GM21526 (cell line): ENCODE measurements at regions not wholly inside any gene's neighbourhood (a gene's known extent, or its start where the extent isn't known, plus 50 kb on each side); places are given as distances from the start of the nearest gene placed in this dataset.

ENCODE experiments used
- ATAC-seq: cut with Tn5 transposase; IDR thresholded peaks from one replicate; pipeline ENCODE4 v1.9.1; 2021; ENCODE audit warnings: moderate library complexity; ENCODE audit not compliant: unreplicated experiment, low FRiP score

DNA sequence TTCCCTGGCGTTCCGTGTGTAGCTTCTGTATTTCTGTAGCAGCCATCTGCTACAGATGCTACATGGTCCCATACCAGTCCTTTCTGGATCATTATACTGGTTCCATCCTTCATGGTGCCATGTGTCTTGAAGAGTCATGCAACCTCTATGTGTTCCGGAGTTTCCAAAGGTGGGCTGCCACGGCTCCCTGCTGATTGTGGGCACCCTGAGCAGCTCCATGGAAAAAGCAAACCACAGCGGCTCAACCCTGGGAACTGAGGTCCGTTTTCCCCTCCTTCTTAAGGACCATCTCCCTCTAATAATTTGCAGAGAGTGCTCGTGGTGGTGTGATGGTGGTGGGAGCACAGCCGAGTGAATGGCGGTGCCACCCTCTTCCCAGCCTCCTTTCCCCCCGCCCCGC, 600.4 kb downstream of the CCDC171 start:
- no peak for ATAC-seq

DNA sequence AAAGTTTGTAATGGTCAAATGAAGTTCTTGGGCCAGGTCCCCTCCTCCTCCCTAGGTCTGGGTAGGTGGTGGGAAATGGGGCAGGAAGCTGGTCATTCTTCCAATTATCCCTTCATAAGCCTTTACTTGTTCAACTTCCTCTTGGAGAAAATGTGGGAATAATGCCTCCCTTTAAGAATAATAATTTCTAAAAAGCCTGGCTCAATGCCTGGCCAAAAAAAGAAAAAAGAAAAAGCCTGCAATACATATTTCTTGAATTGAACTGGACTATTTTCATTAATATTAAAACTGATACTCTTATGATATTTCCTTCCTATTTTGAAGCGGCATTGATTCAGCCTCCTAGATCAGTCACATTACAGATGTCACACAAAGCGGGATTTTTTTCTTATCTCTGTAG, 600.9 kb downstream of the CCDC171 start:
- ATAC-seq = no peak

GRCh38 chr9:16154521-16155078, 601.8 kb downstream of the CCDC171 start:
- no peak for ATAC-seq

DNA sequence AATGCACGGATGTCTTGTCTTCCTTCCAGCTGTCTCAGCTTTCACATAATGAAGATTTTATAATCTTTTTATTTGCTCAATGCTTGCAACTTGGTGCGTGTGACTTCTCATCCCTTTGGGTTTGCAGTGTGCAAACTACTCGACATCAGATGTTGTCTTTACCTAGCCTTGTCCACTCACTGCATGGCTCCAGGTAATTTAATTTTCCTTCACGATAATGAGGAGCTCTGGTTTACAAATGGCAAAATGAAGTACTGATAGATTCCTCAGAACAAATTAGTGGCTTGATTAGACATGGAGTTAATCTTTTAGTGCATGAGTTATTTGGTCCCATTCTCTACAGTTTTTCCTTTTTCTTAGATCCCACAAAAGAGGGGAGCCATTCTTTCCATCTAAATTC, 603.0 kb downstream of the CCDC171 start:
- no peak for ATAC-seq

- ATAC-seq = no peak
Measured at GRCh38 chr9:16157216-16157615, 604.4 kb downstream of the CCDC171 start.

DNA sequence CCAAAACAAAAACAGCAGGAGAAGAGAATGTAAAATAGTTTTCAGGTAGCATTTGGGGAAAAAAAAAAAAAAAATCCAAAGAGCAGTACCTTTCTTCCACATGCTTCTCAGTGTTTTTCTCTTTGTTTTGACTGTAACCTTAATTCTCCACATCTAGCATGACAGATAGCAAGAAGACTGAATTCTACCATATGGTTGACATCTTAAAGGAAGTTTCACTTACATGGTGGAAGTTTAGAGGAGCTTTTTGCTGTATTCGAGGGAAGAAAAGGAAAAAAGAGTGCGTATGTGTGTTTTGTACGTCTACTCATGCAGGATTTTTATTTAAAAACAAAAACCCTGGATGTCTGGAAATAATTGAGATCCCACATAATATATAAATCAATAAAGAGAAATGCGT, 604.8 kb downstream of the CCDC171 start:
- ATAC-seq = no peak

- no peak for ATAC-seq
Measured at GRCh38 chr9:16158093-16158492, 605.2 kb downstream of the CCDC171 start.

DNA sequence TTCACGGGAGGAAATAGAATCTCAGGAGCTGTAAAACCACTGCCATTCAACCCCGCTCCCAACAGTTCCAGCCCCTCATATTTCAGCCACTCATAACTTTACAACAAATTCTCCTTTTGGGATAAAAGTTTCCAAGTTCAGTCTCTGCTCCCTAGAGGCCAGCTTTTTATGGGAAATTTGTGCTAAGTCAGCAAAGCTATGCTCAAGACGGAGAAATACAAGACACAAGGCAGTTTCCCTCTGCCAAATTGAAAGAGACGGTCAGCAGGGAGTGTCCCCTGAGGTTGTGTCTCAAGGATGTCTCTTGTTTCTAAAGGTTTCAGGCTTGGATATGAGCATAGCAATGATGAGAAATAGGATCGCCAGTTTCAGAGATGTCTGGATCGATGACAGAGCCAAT, 608.6 kb downstream of the CCDC171 start:
- no peak for ATAC-seq

DNA sequence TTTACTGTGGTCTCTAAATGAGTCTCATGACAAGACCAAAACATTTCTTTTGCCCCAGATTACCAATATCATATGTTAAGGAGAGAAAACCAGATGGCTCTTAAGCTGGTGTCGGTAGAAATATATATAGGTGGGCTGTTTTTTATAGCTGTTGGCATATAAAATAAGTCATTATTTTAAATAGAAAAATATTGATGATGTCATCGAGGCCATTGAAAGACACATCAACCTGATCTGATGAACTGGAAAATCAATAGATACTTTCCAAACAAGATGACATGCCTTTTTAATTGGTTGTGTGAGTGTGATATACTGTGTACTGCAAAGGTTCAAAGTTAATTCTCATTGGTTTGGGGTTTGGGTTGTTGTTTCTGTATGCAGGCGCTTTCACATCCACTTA, 617.3 kb downstream of the CCDC171 start:
- ATAC-seq = no peak

DNA sequence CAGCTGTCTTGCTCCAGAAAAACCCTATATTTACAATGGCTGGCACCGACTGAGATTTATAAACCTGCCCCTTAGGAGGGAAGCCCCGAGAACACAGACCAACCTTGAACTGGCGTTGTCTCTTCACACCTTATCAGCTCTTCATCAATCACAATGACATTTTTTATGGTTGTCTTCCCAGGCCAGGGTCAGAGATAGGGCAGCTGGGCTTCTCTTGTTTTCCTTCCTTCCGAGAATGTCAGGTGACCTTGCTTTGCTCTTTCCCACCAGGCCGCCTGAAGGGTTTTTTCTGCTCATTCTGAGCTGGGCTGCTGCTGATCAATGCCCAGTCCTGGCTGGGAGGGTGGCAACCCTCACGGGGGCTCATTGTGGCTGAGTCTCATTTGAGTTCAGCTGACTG, 619.1 kb downstream of the CCDC171 start:
- no peak for ATAC-seq

DNA sequence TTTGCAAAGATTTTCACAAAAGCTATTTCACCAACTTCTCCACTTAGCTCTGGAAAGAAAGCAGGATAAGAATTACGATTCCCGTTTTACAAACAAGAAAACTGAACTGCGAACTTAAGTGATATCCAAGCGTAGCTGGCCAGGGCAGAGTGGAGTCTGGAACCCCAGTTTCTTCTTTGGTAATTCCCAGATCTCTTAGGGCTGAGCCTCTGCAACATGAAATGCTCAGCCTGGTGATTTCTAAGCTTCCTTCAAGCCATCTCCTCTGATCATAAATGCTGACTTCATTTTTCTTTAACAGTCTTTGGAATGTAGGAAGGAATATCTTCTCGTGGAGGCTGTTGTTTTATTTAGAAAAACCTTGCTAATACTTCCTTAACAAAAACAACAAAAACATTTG, 620.0 kb downstream of the CCDC171 start:
- no peak for ATAC-seq

DNA sequence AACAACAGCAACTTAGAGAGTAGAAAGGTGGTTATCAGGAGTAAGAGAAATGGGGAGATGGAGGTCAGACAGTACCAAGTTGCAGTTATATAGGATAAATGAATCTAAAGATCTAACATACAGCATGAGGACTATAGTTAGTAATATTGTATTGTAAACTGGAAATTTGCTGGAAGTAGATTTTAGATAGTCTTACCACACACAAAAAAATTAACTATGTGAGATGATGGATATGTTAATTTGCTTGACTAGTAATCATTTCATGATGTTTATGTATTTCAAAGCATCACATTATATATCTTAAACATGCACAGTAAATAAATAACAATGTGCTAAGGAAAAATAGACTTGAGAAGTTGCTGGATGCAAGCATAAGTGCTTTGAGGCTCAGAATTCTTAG, 622.1 kb downstream of the CCDC171 start:
- ATAC-seq = no peak

GRCh38 chr9:16175461-16175860, 622.6 kb downstream of the CCDC171 start:
- no peak for ATAC-seq

DNA sequence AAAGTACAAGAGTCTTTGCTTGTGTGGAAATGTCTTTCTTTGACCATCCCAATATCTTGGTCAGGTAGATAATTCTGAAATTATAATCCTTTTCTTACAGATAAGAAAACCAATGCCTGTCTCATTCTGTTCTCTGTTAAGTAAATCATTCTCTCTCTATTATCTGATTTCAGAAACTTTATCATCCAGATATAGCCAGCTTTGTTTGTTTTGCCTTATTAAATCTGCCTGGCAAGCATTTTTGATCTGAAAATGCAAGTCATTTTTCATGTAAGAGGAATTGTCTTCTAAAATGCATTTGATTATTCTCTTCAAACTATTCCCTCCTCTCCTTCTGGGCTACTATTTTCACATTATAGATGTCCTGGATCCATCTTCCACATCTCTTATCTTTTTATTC, 625.5 kb downstream of the CCDC171 start:
- no peak for ATAC-seq

- no peak for ATAC-seq
Measured at GRCh38 chr9:16179566-16179965, 626.7 kb downstream of the CCDC171 start.

DNA sequence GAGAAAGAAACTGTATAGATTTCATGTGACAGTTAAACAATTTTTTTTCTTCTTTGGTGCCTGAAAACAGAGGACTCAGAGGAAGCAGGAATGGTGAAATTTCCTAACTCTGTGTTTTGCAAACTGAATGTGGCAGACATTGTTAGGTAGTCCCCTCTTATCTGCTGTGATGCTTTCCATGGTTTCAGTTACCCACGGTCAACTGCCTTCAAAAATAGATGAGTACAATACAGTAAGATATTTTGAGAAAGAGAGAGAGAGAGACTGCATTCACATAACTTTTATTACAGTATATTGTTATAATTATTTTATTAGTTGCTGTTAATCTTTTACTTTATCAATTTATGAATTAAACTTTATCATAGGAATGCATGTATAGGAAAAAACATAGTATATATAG, 627.2 kb downstream of the CCDC171 start:
- ATAC-seq = no peak

- ATAC-seq = no peak
Measured at GRCh38 chr9:16180546-16180945, 627.7 kb downstream of the CCDC171 start.

GRCh38 chr9:16181539-16181938, 628.7 kb downstream of the CCDC171 start:
- no peak for ATAC-seq

DNA sequence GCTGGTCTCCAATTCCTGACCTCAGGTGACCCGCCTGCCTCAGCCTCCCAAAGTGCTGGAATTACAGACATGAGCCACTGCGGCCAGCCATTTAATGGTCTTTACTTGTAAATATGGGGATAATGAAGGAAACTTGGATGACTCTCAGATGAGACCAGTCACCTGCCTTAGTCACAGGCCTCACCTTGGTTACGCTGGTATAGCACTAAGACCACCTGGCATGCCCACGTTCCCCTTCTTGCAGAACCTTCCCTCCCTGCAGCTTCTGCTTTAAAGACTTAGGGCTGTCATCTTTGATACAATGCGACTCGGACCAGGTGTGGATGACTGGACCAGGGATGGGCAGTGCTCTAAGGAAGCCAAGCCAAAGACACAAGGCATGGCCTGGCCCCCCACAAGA, 629.9 kb downstream of the CCDC171 start:
- ATAC-seq = no peak

GRCh38 chr9:16184964-16185646, 632.3 kb downstream of the CCDC171 start:
- no peak for ATAC-seq

DNA sequence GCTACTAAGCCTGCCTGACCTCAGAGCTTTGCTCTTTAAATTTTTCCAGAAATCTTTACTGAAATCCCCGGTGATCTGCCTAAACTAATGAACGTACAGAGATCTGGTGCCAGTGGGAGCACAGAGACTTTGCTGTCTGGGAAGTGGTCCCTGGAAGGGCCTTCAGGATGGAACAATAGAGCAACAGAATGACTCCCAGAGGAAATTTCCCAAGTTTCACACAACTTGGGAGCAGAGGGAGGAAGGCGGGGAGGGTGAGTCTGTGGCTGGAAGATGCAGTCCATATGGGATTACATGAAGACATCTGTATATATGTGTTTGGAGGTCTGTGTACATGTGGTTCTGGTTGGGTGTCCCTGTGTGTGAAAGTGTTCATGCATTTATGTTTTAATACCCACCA, 638.3 kb downstream of the CCDC171 start:
- ATAC-seq = no peak

DNA sequence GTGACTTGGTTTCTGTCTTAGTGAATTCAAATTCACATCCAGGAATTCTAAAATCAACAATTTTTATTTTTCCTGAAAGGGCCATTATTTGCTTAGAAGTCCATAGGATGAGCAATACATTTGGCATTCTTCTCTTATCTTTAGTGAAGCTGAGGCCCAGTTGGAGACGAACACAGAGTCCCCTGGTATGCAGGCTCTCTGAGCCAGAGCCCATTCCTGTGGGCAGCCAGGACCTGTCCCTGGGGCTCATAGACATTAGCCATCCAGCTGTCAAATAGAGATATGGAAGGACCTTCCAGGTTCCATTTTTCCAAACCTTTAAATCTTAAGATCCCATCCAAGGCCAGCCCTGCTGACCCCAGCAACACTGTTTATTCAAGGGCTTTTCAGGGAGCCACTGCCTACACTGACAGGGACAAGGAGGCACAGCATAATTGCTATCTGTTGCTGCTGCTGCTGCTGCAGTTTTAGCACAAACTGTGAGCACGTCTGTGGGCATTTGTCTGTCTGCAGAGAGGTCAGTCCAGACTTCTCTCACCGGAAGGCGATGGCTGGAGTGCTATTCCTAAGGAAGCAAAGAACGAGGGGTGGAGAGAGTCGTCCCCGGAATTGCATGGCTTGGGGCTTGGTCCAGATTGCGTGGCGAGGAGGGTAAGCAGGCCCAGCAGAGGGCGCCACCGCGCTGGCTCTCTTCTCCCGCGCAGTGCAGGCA, 639.0 kb downstream of the CCDC171 start:
- ATAC-seq = no peak
